ENCODE measurements at regions not wholly inside any gene's neighbourhood (a gene's known extent, or its start where the extent isn't known, plus 50 kb on each side); places are given as distances from the start of the nearest gene placed in this dataset.

DNA sequence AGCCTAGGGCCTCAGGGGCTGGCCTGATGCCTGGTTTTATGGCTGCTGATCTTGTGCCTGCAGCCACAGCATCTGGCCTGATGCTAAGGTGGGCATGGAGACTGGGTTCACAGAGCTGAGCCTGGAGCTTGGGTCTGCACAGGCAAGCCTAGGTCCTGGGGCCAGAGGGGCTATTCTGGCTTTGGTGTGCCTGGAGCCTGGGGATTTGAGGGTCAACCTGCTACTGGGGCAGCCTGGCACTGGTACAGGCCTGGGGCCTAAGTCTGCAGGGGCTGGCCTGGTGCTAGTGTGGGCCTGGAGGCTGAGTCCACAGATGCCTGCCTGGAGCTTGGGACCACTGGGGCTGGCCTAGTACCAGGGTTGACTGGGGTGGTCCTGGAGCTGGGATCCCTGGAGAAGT is 481.8 kb upstream of the GHITM start (continued):
- TF ChIP-seq, protein P1, sequence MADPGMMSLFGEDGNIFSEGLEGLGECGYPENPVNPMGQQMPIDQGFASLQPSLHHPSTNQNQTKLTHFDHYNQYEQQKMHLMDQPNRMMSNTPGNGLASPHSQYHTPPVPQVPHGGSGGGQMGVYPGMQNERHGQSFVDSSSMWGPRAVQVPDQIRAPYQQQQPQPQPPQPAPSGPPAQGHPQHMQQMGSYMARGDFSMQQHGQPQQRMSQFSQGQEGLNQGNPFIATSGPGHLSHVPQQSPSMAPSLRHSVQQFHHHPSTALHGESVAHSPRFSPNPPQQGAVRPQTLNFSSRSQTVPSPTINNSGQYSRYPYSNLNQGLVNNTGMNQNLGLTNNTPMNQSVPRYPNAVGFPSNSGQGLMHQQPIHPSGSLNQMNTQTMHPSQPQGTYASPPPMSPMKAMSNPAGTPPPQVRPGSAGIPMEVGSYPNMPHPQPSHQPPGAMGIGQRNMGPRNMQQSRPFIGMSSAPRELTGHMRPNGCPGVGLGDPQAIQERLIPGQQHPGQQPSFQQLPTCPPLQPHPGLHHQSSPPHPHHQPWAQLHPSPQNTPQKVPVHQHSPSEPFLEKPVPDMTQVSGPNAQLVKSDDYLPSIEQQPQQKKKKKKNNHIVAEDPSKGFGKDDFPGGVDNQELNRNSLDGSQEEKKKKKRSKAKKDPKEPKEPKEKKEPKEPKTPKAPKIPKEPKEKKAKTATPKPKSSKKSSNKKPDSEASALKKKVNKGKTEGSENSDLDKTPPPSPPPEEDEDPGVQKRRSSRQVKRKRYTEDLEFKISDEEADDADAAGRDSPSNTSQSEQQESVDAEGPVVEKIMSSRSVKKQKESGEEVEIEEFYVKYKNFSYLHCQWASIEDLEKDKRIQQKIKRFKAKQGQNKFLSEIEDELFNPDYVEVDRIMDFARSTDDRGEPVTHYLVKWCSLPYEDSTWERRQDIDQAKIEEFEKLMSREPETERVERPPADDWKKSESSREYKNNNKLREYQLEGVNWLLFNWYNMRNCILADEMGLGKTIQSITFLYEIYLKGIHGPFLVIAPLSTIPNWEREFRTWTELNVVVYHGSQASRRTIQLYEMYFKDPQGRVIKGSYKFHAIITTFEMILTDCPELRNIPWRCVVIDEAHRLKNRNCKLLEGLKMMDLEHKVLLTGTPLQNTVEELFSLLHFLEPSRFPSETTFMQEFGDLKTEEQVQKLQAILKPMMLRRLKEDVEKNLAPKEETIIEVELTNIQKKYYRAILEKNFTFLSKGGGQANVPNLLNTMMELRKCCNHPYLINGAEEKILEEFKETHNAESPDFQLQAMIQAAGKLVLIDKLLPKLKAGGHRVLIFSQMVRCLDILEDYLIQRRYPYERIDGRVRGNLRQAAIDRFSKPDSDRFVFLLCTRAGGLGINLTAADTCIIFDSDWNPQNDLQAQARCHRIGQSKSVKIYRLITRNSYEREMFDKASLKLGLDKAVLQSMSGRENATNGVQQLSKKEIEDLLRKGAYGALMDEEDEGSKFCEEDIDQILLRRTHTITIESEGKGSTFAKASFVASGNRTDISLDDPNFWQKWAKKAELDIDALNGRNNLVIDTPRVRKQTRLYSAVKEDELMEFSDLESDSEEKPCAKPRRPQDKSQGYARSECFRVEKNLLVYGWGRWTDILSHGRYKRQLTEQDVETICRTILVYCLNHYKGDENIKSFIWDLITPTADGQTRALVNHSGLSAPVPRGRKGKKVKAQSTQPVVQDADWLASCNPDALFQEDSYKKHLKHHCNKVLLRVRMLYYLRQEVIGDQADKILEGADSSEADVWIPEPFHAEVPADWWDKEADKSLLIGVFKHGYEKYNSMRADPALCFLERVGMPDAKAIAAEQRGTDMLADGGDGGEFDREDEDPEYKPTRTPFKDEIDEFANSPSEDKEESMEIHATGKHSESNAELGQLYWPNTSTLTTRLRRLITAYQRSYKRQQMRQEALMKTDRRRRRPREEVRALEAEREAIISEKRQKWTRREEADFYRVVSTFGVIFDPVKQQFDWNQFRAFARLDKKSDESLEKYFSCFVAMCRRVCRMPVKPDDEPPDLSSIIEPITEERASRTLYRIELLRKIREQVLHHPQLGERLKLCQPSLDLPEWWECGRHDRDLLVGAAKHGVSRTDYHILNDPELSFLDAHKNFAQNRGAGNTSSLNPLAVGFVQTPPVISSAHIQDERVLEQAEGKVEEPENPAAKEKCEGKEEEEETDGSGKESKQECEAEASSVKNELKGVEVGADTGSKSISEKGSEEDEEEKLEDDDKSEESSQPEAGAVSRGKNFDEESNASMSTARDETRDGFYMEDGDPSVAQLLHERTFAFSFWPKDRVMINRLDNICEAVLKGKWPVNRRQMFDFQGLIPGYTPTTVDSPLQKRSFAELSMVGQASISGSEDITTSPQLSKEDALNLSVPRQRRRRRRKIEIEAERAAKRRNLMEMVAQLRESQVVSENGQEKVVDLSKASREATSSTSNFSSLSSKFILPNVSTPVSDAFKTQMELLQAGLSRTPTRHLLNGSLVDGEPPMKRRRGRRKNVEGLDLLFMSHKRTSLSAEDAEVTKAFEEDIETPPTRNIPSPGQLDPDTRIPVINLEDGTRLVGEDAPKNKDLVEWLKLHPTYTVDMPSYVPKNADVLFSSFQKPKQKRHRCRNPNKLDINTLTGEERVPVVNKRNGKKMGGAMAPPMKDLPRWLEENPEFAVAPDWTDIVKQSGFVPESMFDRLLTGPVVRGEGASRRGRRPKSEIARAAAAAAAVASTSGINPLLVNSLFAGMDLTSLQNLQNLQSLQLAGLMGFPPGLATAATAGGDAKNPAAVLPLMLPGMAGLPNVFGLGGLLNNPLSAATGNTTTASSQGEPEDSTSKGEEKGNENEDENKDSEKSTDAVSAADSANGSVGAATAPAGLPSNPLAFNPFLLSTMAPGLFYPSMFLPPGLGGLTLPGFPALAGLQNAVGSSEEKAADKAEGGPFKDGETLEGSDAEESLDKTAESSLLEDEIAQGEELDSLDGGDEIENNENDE (IDR thresholded peaks at IDR 0.05; ENCODE audit: insufficient replicate concordance, low read length), result no peak
- TF ChIP-seq JUND (IDR thresholded peaks at IDR 0.05; ENCODE audit: low read length) (no peak), BACH1 (IDR thresholded peaks at IDR 0.05; ENCODE audit: low read length) (no peak), SAP30 (IDR thresholded peaks at IDR 0.05; ENCODE audit: insufficient read depth, insufficient replicate concordance, low read length) (no peak), RAD21 (IDR thresholded peaks at IDR 0.05 in 1 of 2, conservative IDR thresholded peaks at IDR 0.05 in 1 of 2; ENCODE audit: low read depth in 2 of 2, low read length in 2 of 2) (no peak), CTBP2 (IDR thresholded peaks at IDR 0.05; ENCODE audit: borderline replicate concordance, insufficient read depth, insufficient read length, low read length) (no peak), EP300 (IDR thresholded peaks at IDR 0.05; ENCODE audit: borderline replicate concordance in 1 of 2, low read depth in 2 of 2, low read length in 2 of 2) (no peak), CBX5 (IDR thresholded peaks at IDR 0.05; ENCODE audit: low read depth, low read length) (no peak), BRCA1 (IDR thresholded peaks at IDR 0.05; ENCODE audit: low read depth, low read length) (no peak)
- TF ChIP-seq, protein P2, sequence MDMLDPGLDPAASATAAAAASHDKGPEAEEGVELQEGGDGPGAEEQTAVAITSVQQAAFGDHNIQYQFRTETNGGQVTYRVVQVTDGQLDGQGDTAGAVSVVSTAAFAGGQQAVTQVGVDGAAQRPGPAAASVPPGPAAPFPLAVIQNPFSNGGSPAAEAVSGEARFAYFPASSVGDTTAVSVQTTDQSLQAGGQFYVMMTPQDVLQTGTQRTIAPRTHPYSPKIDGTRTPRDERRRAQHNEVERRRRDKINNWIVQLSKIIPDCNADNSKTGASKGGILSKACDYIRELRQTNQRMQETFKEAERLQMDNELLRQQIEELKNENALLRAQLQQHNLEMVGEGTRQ (IDR thresholded peaks at IDR 0.05; ENCODE audit: low read length), result no peak
